Thyroid gland (tissue), 4 donors: ENCODE measurements at regions not wholly inside any gene's neighbourhood (a gene's known extent, or its start where the extent isn't known, plus 50 kb on each side); places are given as distances from the start of the nearest gene placed in this dataset.

Experiments
- DNase-seq, 2 donors: peaks; one replicate each; pipeline ENCODE4 v3.0.0-alpha.2; 2019
- H3K27ac ChIP-seq, 3 donors: fragments of 200-600 bp; sonication (generic); 1 replicate in 2 of 3; 2 replicates in 1 of 3; pipeline ENCODE4 v1.5.1; 2016 to 2019; ENCODE audit warnings: mild to moderate bottlenecking in 1 of 3, moderate library complexity in 1 of 3
- H3K27me3 ChIP-seq: fragments of 200-600 bp; sonication (generic); one replicate; pipeline ENCODE4 v1.5.1; 2019
- H3K36me3 ChIP-seq, 2 donors: fragments of 200-600 bp; sonication (generic); one replicate each; pipeline ENCODE4 v1.5.1; 2016 to 2019
- H3K4me1 ChIP-seq, 2 donors: fragments of 200-600 bp; sonication (generic); one replicate each; pipeline ENCODE4 v1.5.1; 2017 to 2019
- H3K4me3 ChIP-seq, 3 donors: fragments of 200-600 bp; sonication (generic); replicated peaks in 1 of 3; 1 replicate in 2 of 3; 2 replicates in 1 of 3; pipeline ENCODE4 v1.5.1; 2016; ENCODE audit warnings: mild to moderate bottlenecking in 1 of 3
- H3K9me3 ChIP-seq: fragments of 200-600 bp; sonication (generic); one replicate; pipeline ENCODE4 v1.5.1; 2017
- POLR2A ChIP-seq, 2 donors: fragments of 450-650 bp; IDR thresholded peaks; one replicate each; pipeline ENCODE4 v1.6.1; 2017; ENCODE audit warnings: antibody characterized with exemption in 2 of 2, mild to moderate bottlenecking in 2 of 2, moderate library complexity in 1 of 2
- WGBS, 2 donors: methylation state at CpG; one replicate each; pipeline ENCODE4 v1.1.5; 2017; 5-methylcytosine and 5-hydroxymethylcytosine counted together
- intact Hi-C: fragments of 100-400 bp; cut with DNase I; formaldehyde crosslinking; loops from one replicate; pipeline ENCODE4 v1.15.1; 2023
- TF ChIP-seq, protein P1 (sequence below), 6 experiments: fragments of 200-600 bp in 3 of 6; fragments of 450-650 bp in 3 of 6; sonication (generic) in 3 of 6; IDR thresholded peaks; one replicate each; pipeline ENCODE4 v1.5.1; 2016 to 2019; ENCODE audit warnings: antibody characterized with exemption in 6 of 6, mild to moderate bottlenecking in 2 of 6, inconsistent platforms in 1 of 6, moderate library complexity in 1 of 6

DNA sequence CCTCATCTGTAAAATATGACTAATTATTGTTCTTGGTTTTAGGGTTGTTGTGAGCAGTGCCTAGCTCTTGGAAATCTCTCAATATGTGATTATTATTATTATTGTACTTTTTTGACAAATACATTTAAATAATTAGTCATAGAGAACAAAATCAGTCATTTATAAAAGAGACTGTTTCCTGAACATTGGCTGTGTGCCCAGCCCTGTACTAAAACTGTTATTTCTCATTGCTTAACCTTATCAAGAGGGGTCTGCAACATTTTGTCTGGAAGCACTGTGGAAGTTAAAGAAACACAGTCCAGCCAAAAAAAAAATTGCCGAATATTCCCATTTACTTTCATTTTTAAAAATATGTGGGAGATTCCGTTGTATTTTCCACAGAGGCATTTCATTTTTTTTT, 989.2 kb upstream of the SLIT2 start:
- no peak for TF ChIP-seq POLR2A (IDR thresholded peaks at IDR 0.05)
- TF ChIP-seq, protein P1, sequence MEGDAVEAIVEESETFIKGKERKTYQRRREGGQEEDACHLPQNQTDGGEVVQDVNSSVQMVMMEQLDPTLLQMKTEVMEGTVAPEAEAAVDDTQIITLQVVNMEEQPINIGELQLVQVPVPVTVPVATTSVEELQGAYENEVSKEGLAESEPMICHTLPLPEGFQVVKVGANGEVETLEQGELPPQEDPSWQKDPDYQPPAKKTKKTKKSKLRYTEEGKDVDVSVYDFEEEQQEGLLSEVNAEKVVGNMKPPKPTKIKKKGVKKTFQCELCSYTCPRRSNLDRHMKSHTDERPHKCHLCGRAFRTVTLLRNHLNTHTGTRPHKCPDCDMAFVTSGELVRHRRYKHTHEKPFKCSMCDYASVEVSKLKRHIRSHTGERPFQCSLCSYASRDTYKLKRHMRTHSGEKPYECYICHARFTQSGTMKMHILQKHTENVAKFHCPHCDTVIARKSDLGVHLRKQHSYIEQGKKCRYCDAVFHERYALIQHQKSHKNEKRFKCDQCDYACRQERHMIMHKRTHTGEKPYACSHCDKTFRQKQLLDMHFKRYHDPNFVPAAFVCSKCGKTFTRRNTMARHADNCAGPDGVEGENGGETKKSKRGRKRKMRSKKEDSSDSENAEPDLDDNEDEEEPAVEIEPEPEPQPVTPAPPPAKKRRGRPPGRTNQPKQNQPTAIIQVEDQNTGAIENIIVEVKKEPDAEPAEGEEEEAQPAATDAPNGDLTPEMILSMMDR (IDR thresholded peaks at IDR 0.05): no peak
- intact Hi-C loops: no loop called here
- 63 to 65% methylated on average over 2 of the region's 2 CpGs for WGBS, 2 donors
- Histone ChIP-seq H3K27me3 (no peaks in the 10 kb centered on the region), H3K36me3 (no peaks in the 10 kb centered on the region), H3K9me3 (no peaks in the 10 kb centered on the region), H3K4me1 (no peaks in the 10 kb centered on the region), H3K4me3 (no peak overlapping the region), H3K27ac (no peak overlapping the region)
- DNase-seq: no peak

DNA sequence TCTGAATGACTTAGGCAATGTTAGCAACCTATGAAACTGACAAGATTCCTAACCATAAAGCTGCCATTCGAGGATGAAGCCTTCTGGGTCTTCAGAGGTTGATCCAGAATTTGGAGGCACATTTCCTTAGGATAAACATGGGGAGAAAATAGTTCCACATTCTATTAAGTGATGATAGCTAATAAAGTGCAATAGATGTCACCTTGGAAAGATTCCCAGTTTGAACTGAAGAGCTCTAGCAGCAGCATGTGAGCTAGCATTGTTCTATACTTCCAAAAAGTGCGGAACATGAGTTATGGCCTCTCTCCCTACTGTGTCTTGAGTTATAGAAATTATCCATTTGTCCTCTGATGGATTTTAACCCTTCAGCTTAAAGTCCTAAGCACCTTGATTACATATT, 991.4 kb upstream of the SLIT2 start:
- 62 to 85% methylated on average over 2 of the region's 2 CpGs for WGBS, 2 donors
- no peak for TF ChIP-seq POLR2A (IDR thresholded peaks at IDR 0.05)
- intact Hi-C loops: no loop called here

DNA sequence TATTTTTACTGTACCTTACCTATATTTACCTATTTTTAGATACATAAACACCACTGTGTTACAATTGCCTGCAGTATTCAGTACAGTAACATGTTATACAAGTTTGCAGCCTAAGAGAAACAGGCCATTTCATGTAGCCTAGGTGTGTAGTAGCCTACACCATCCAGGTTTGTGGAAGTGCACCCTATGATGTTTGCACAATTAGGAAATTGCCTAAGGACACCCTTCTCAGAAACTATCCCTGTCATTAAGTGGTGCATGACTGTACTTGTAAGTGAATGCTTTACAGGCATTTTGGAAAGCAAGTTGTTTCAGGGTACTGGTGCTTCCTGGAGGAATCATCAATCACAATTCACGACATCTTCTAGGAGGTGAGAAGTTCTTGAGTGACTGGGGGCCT, 991.8 kb upstream of the SLIT2 start:
- no peak for TF ChIP-seq POLR2A (IDR thresholded peaks at IDR 0.05)
- TF ChIP-seq, protein P1 (IDR thresholded peaks at IDR 0.05): no peak
- H3K27me3 ChIP-seq: no peaks in the 10 kb centered on the region
- no peaks in the 10 kb centered on the region for H3K36me3 ChIP-seq
- no peak for DNase-seq
- no peaks in the 10 kb centered on the region for H3K4me1 ChIP-seq
- no peak overlapping the region for H3K27ac ChIP-seq
- no peaks in the 10 kb centered on the region for H3K9me3 ChIP-seq
- WGBS, 2 donors: 28 to 38% methylated on average over 1 of the region's 1 CpG
- intact Hi-C loops: no loop called here
- no peak overlapping the region for H3K4me3 ChIP-seq

More for the DNA sequence above, 991.4 kb upstream of the SLIT2 start:
- Histone ChIP-seq H3K9me3 (no peaks in the 10 kb centered on the region), H3K4me3 (no peak overlapping the region), H3K4me1 (no peaks in the 10 kb centered on the region), H3K27me3 (no peaks in the 10 kb centered on the region), H3K27ac (no peak overlapping the region), H3K36me3 (no peaks in the 10 kb centered on the region)
- DNase-seq: no peak

GRCh38 chr4:19256823-19257222, 994.9 kb upstream of the SLIT2 start:
- no peaks in the 10 kb centered on the region for H3K36me3 ChIP-seq
- H3K4me1 ChIP-seq: no peaks in the 10 kb centered on the region
- no peak overlapping the region for H3K27ac ChIP-seq
- DNase-seq: no peak
- no peaks in the 10 kb centered on the region for H3K9me3 ChIP-seq
- H3K27me3 ChIP-seq: no peaks in the 10 kb centered on the region
- intact Hi-C loops: no loop called here
- TF ChIP-seq, protein P1 (IDR thresholded peaks at IDR 0.05): no peak
- no peak for TF ChIP-seq POLR2A (IDR thresholded peaks at IDR 0.05)
- no peak overlapping the region for H3K4me3 ChIP-seq

DNA sequence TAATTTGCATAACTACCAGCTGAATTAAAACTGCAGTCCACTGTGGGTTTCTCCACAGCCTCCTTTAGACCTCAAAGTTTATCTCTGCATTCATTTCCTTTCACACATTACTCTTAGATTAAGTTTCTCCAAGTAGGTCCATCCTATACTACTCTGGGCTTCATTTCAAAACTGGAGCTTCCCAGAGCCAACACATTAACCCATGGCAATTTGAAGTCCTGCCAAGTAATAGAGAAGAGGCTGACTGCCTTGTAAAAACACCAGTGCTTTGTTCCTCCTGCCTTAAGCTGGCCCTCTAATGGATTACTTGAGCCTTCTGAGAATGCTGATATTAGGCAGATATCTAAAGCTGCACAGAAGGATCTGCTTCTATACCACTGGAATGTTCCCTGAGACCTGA, 997.2 kb upstream of the SLIT2 start:
- intact Hi-C loops: no loop called here
- no peaks in the 10 kb centered on the region for H3K27me3 ChIP-seq
- no peaks in the 10 kb centered on the region for H3K36me3 ChIP-seq
- TF ChIP-seq, protein P1 (IDR thresholded peaks at IDR 0.05): no peak
- no peak for TF ChIP-seq POLR2A (IDR thresholded peaks at IDR 0.05)
- DNase-seq: no peak
- H3K27ac ChIP-seq: no peak overlapping the region
- no peak overlapping the region for H3K4me3 ChIP-seq
- no peaks in the 10 kb centered on the region for H3K9me3 ChIP-seq
- H3K4me1 ChIP-seq: no peaks in the 10 kb centered on the region

GRCh38 chr4:19248023-19248422, 1003.7 kb upstream of the SLIT2 start:
- no peaks in the 10 kb centered on the region for H3K27me3 ChIP-seq
- H3K4me3 ChIP-seq: no peak overlapping the region
- H3K27ac ChIP-seq: no peak overlapping the region
- WGBS, 2 donors: 89 to 90% methylated on average over 4 of the region's 4 CpGs
- H3K36me3 ChIP-seq: no peaks in the 10 kb centered on the region
- TF ChIP-seq, protein P1 (IDR thresholded peaks at IDR 0.05): no peak
- no peak for TF ChIP-seq POLR2A (IDR thresholded peaks at IDR 0.05)
- no peak for DNase-seq
- no peaks in the 10 kb centered on the region for H3K9me3 ChIP-seq
- H3K4me1 ChIP-seq: no peaks in the 10 kb centered on the region
- intact Hi-C loops: no loop called here
